T47D (cell line): ENCODE measurements at regions not wholly inside any gene's neighbourhood (a gene's known extent, or its start where the extent isn't known, plus 50 kb on each side); places are given as distances from the start of the nearest gene placed in this dataset.

ENCODE experiments used
- DNase-seq, 2 experiments: peaks; one replicate each; pipeline versions ENCODE4 v3.0.0 to v3.0.0-alpha.2; 2011 to 2012; ENCODE audit warnings: low read depth in 1 of 2, low spot score in 1 of 2
- JUND ChIP-seq: IDR thresholded peaks from 2 replicates; pipeline ENCODE4 v1.6.1; 2012; ENCODE audit warnings: low read depth
- in situ Hi-C: cut with HindIII; loops from 2 replicates; pipeline ENCODE4 v1.10.0; 2016; ENCODE audit warnings: low sequenced_read_pairs, low pct_unique_long_range_greater_than_20kb

DNA sequence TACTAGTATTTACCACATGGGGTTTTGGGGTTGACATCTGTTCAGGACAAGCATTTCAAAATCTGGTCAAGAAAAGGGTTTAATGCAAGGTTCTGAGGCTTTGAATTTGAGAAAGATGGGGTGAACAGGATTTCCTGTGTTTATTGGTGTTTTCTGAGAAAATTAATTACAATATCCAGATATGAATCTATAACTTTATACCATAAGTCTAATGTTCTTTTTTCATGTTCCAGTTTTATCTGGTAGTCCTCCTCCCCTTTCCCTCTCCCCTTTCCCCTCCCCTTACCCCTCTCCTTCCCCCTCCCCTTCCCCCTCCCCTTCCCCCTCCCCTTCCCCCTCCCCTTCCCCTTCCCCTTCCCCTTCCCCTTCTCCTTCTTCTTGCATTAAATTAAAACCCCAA, 1518.2 kb upstream of the TMEFF2 start:
- in situ Hi-C loops: no loop called here
- no peak for TF ChIP-seq JUND

DNA sequence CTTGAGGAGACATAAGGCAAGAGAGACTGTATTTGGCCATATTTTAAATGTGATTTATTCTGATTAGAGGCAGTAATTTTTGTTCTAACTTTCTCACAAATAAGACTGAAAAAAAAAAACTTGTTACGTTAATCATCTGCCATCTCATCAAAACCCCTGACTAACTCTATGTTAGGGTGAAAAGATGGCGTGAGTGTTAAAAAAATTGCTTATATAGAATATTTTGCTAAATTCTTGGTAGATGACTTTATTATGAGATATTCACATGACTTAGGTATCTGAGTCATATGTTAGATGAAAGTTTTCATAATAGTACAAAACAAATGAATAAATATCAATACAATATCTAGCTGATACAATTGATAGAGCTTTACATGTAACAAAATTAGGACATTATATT, 1508.7 kb upstream of the TMEFF2 start:
- no peak for DNase-seq
- in situ Hi-C loops: no loop called here
- TF ChIP-seq JUND: no peak

More for the DNA sequence above, 1518.2 kb upstream of the TMEFF2 start:
- DNase-seq: no peak

DNA sequence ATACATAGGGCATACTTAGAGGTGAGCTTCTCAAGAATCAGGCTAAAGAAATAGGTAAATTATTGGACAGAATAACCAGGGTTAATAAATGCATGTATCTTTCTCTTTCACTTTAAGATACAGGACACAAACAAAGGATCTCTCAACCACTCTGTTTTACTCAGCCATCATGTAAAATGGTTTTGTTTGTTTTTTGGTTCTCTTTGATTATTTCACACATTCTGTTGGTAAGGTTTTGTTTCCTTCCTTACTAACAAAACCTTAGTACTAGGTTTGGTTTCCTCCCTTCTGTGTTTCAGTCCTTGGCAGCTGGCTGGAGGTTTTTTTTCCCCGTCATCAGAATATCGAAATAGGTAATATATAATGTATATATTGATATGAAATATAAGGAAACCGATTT, 1506.8 kb upstream of the TMEFF2 start:
- in situ Hi-C loops: no loop called here
- TF ChIP-seq JUND: no peak
- DNase-seq: no peak

DNA sequence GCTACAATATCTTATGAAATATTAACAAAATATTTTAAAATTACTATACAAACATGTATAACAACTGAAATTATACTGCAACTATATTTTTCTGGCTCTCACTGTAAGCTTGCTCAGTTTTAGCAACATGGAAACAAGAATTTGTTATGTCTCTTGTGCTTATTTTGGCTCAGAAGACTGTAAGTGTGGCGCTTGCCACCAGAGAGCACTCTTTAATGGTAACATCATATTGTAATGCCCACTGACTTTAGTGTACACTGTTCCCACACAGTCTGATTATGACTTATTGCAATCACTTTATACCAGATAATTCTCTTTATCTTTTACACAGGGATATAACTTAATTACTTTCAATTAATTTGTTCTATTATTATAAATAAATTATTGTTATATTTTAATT, 1500.6 kb upstream of the TMEFF2 start:
- TF ChIP-seq JUND: no peak
- in situ Hi-C loops: no loop called here
- peak in 1 of 2 experiments; percentile 62 for DNase-seq

DNA sequence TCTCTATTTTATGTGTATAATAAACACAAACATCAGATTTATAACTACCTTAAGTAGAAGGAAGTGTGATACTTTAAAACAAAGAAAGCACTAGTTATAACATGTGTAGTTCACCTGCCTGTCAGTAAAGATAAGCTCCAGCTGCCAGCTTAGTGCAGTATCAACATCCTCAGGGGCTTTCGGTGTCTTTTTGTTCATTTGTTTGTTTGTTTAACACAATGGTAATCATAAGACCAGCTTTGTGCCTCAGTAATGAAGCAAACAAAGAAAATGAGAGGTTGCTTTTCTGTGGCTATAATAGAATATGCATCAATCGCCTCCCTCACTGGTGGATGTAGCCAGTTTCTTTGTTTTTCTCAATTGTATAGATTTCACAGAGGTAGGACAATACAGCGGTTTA, 1499.0 kb upstream of the TMEFF2 start:
- in situ Hi-C loops: no loop called here
- no peak for TF ChIP-seq JUND
- DNase-seq: no peak

DNA sequence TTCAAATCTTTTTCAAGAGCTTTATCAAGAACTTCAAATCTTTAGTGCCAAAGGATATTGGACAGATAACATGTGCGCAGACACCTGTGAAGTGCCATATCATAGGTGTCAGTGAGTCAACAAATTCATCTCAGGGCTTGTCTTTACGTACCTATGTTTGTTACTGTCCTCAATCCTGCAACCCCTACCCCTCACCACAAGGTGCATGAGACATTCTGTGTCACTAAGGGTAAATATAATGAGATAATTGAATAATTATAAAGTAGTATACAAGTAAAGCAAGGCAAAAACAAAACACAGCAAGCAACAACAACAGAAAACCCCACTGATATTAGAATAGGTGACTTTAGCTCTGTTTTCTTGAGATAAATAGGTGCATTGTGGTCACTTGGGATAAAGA, 1495.8 kb upstream of the TMEFF2 start:
- DNase-seq: no peak
- TF ChIP-seq JUND: no peak
- in situ Hi-C loops: no loop called here

DNA sequence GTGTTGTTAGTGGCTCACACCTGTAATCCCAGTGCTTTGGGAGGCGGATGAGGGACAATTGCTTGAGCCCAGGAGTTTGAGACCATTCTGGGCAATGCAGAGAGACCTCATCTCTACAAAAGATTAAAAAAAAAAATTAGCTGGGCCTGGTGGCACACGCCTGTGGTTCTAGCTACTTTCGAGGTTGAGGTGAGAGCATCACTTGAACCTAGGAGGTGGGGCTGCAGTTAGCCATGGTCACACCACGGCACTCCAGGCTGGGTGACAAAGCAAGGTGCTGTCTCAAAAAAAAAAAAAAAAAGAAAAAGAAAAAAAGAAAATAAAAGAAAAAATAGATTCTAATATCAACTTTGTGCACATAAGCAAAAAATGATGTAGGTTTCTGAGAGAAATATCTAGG, 1492.5 kb upstream of the TMEFF2 start:
- no peak for TF ChIP-seq JUND
- DNase-seq: no peak
- in situ Hi-C loops: no loop called here

DNA sequence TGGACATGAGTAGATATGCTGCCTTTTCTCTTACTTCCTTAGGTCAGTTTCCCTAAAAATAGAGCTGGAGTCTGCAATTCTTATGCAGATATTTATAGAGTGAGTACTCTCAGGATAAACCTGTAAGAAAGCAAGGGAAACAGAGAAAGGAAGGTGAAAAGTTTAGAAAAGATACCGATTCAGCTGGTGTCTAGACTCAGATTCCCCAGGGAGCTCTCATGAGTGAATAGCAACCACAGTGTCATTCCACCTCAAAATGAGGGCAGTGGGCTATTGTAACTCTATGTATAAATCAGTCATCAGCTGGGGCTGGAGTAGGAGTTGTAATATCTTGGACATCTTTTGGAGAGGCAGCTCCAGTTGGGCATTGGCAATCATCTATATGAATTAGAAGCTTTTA, 1485.1 kb upstream of the TMEFF2 start:
- no peak for DNase-seq
- no peak for TF ChIP-seq JUND
- in situ Hi-C loops: no loop called here

DNA sequence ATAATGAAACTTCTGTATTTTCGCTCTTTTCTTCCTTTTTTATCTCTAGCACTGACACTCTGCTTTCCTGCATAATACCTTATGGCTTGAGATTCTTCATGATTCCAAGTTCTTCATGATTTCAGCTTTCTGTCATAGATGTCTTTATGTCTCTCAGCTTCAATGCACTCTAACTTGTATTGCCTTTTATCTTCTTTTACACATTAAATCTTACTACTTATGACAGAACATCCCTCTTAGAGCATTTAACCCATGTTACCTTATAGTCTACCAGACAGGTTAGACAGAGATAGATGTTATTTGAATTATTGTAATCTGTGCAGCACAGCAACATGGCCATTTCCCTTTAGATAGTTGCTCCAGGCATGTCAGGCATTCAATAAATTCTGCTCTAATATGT, 1475.7 kb upstream of the TMEFF2 start:
- DNase-seq: no peak
- no peak for TF ChIP-seq JUND
- in situ Hi-C loops: no loop called here

DNA sequence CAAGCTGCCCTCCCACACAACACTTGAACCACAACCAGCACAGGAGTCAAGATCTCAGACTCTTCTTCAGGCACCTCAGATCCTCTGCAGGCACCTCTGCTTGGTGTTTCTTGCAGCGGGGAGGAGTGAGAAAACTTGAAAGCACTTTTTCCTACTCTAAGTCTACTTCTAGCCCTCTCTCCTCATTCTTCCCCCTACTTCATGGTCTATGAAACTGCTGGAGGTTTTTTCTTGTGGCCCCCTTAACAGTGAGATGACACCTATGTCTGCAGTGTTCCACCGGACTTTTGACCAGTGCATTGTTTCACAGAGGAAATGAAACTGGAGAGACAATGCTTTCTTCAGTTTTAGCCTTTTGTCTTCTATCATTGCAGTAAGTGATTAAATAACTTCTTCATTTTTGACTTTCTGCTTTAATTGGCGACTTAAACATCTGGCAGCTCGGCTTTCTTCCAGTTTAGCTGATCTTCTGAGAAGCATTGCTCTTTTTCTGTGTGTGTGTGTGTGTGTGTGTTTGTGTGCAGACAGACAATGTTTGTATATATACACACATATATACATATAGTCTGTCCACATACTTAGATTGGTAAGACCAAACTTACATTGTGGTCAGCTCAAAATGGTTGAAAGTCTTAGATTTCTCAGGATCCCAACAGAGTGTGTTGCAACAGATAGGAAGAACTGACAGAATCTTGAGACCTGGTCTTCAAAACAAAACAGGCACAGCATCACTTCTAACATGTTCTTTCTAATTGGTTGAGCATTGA, 1474.0 kb upstream of the TMEFF2 start:
- DNase-seq: no peak
- in situ Hi-C loops: no loop called here
- TF ChIP-seq JUND: no peak

DNA sequence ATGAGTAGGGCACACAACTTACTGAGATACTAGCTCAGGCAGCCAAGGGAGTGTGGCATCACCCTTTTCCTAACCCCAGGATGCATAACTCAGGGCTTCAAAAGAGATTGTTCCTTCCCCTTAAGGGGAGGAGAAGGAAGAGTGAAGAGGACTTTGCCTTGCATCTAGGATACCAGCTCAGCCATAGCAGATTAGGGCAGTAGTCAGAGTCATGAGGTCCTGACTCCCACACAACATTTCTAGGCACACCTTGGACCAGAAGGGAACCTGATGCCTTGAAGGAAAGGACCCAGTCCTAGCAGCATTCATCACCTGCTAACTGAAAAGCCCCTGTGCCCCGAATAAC, 1433.2 kb upstream of the TMEFF2 start:
- in situ Hi-C loops: no loop called here
- no peak for TF ChIP-seq JUND
- no peak for DNase-seq

DNA sequence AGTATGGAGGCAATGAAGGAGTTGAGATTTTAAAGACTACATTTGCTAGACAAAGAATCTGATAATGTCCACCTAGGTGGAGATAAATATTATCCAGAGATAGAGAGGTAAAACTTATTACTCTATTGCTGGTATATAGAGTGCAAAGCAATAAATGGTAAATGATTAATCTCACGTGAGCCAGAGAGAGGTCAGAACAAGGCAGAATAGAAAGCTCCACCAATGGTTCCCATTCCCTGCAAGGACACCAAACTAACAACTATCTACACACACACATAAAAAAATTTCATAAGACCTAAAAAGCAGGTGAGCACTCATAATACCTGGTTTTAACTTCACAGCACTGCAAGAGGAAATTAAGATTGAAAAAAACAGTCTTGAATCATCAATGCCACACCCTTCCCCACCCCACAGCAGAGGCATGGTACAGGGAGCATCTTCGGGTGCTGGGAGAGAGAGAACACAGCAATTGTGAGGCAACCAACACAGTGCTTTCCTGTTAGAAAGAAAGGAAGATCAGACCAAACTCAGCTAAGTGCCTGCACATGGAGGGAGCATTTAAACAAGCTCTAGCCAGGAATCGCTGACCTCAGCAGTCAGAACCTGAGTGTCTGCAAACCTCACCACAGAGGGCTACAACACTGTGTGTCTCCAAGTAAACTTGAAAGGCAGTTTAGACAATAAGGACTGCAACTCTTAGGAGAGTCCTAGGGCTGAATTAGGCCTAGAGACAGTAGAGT, 1432.6 kb upstream of the TMEFF2 start:
- no peak for TF ChIP-seq JUND
- no peak for DNase-seq
- in situ Hi-C loops: no loop called here

DNA sequence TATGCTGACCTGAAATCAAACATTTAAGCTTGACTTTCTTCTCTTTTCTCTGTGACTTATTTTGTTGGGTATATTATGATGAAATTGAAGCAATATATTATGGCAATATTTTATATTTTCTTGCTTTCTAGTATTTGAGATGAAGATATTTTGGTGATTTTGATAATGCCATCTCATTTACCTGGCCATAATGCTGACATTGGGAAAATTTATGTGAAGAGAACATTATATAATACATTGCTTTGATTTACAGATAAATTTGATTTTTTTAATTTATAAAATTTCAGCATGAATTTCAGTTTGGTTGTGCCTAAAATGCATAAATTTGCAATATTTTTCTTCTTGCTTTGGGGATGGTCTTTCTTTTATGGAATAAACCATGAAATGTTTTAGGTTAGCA, 1413.7 kb upstream of the TMEFF2 start:
- in situ Hi-C loops: no loop called here
- DNase-seq: no peak
- TF ChIP-seq JUND: no peak
